Caco-2 (cell line): ENCODE measurements at regions not wholly inside any gene's neighbourhood (a gene's known extent, or its start where the extent isn't known, plus 50 kb on each side); places are given as distances from the start of the nearest gene placed in this dataset.

Experiments
- BruUV-seq: library from RNA; stranded (reverse); fragments of 400-500 nt; replicated peaks from 2 replicates; lab custom pipeline; 2021; lab: Mats Ljungman, UMichigan
- CTCF ChIA-PET: fragments of 300-600 bp; sonication (Branson Sonifier 250); formaldehyde crosslinking; loops from one replicate; lab custom pipeline; 2022; ENCODE audit warnings: antibody characterized with exemption; lab: Charles Lee
- POLR2A ChIA-PET: fragments of 300-600 bp; sonication (Branson Sonifier 250); formaldehyde crosslinking; loops from one replicate; lab custom pipeline; 2022; ENCODE audit warnings: antibody characterized with exemption; lab: Charles Lee
- DNase-seq, 2 experiments: peaks; one replicate each; pipeline versions ENCODE4 v3.0.0 to v3.0.0-alpha.2; 2020 to 2022
- H3K27me3 ChIP-seq: replicated peaks from 2 replicates; pipeline ENCODE4 v1.6.0; 2011; ENCODE audit warnings: low read length; ENCODE audit not compliant: control insufficient read depth, insufficient read depth
- H3K36me3 ChIP-seq: 2 replicates; pipeline ENCODE4 v1.5.1; 2011; ENCODE audit warnings: low read length; ENCODE audit not compliant: control insufficient read depth, insufficient read depth
- H3K4me1 ChIP-seq: fragments of 250-450 bp; sonication (Bioruptor Pico); 2 replicates; pipeline ENCODE4 v1.5.1; 2020; ENCODE audit warnings: mild to moderate bottlenecking
- H3K4me3 ChIP-seq: 2 replicates; pipeline ENCODE4 v1.5.1; 2011; ENCODE audit warnings: low read depth, mild to moderate bottlenecking, control low read depth, low read length
- H3K9me3 ChIP-seq: fragments of 250-450 bp; sonication (Bioruptor Pico); 2 replicates; pipeline ENCODE4 v1.5.1; 2020; ENCODE audit warnings: mild to moderate bottlenecking, moderate library complexity
- H3K27ac Mint-ChIP-seq: one replicate; pipeline ENCODE4 v1.8.0; 2022; ENCODE audit warnings: mixed read lengths; ENCODE audit not compliant: unreplicated experiment
- H3K27me3 Mint-ChIP-seq: one replicate; pipeline ENCODE4 v1.8.0; 2022; ENCODE audit warnings: mixed read lengths; ENCODE audit not compliant: insufficient read depth, unreplicated experiment
- H3K36me3 Mint-ChIP-seq: one replicate; pipeline ENCODE4 v1.8.0; 2022; ENCODE audit warnings: mild to moderate bottlenecking, mixed read lengths; ENCODE audit not compliant: insufficient read depth, unreplicated experiment
- H3K4me1 Mint-ChIP-seq: one replicate; pipeline ENCODE4 v1.8.0; 2022; ENCODE audit warnings: low read depth, mixed read lengths; ENCODE audit not compliant: unreplicated experiment
- H3K4me3 Mint-ChIP-seq: one replicate; pipeline ENCODE4 v1.8.0; 2022; ENCODE audit warnings: mild to moderate bottlenecking, moderate library complexity, mixed read lengths; ENCODE audit not compliant: unreplicated experiment
- H3K9me3 Mint-ChIP-seq: one replicate; pipeline ENCODE4 v1.8.0; 2022; ENCODE audit warnings: mixed read lengths; ENCODE audit not compliant: unreplicated experiment
- intact Hi-C: fragments of 100-400 bp; cut with micrococcal nuclease; formaldehyde crosslinking; loops from one replicate; pipeline ENCODE4 v1.10.0; 2022; ENCODE audit not compliant: unreplicated experiment
- TF ChIP-seq, protein P1 (sequence below), 2 experiments: fragments of 200-600 bp in 1 of 2; IDR thresholded peaks; 1 replicate in 1 of 2; 2 replicates in 1 of 2; pipeline versions ENCODE4 v1.5.1 to v1.8.0; 2011 to 2022; ENCODE audit warnings: antibody characterized with exemption in 1 of 2, control low read depth in 1 of 2, inconsistent platforms in 1 of 2, low read depth in 1 of 2, low read length in 1 of 2, mild to moderate bottlenecking in 1 of 2, moderate library complexity in 1 of 2; ENCODE audit not compliant: insufficient read depth in 1 of 2, severe bottlenecking in 1 of 2, unreplicated experiment in 1 of 2

DNA sequence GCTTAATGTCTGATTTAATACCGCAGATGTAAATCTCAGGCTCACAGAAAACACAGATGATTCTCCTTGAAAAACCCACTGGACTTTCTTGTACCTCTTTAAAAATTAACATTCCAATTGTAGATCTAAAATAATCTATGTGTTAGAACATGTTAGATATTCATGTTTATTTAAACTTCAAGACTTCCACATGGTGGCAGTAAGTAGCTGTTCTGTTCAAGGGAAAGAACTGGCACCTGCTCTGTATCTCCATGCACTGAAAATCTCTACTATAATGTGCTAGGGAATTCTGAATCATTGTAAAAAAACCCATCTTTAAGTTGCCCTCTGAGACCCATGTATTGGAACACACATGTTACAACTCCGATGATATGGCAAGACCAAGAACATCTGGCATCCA, 366.9 kb downstream of the DMRTA1 start:
- Histone ChIP-seq H3K36me3 (no peaks in the 10 kb centered on the region), H3K4me1 (no peaks in the 10 kb centered on the region), H3K9me3 (no peaks in the 10 kb centered on the region), H3K27me3 (no peaks in the 10 kb centered on the region), H3K4me3 (no peak overlapping the region)
- CTCF ChIA-PET: no interaction called here
- Mint-ChIP-seq H3K36me3 (no peaks in the 10 kb centered on the region), H3K27ac (no peak overlapping the region), H3K4me1 (no peaks in the 10 kb centered on the region), H3K27me3 (peaks cover 4% of the 10 kb centered on the region), H3K9me3 (no peaks in the 10 kb centered on the region), H3K4me3 (no peak overlapping the region)
- TF ChIP-seq, protein P1, sequence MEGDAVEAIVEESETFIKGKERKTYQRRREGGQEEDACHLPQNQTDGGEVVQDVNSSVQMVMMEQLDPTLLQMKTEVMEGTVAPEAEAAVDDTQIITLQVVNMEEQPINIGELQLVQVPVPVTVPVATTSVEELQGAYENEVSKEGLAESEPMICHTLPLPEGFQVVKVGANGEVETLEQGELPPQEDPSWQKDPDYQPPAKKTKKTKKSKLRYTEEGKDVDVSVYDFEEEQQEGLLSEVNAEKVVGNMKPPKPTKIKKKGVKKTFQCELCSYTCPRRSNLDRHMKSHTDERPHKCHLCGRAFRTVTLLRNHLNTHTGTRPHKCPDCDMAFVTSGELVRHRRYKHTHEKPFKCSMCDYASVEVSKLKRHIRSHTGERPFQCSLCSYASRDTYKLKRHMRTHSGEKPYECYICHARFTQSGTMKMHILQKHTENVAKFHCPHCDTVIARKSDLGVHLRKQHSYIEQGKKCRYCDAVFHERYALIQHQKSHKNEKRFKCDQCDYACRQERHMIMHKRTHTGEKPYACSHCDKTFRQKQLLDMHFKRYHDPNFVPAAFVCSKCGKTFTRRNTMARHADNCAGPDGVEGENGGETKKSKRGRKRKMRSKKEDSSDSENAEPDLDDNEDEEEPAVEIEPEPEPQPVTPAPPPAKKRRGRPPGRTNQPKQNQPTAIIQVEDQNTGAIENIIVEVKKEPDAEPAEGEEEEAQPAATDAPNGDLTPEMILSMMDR (IDR thresholded peaks at IDR 0.05; ENCODE audit: insufficient read depth in 1 of 2, low read depth in 1 of 2, low read length in 1 of 2, severe bottlenecking in 1 of 2, unreplicated experiment in 1 of 2): no peak
- intact Hi-C loops: loop anchor here (1.0 to 2.0 kb wide), 2 partner anchors 173 to 275 kb away; no protein-coding TSS in a partner anchor
- no peak for DNase-seq
- POLR2A ChIA-PET: no interaction called here
- no TSS peak for BruUV-seq

DNA sequence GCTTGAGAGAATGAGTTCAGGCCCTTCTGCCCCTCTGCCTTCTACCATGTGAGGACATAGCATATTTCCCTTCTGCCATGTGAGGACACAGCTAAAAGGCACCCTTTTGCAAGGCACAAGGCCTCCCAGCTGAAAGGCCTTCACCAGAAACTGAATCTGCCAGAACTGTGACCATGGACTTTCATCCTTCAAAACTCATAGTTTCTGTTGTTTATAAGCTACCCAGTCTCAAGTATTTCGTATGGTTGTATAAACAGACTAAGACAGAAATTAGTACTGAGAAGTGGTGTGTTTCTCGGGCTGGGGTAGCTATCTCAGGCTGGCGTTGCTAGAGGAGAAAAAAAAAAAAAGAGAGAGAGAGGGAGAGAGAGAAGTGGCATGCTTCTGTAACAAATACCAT, 368.6 kb downstream of the DMRTA1 start:
- no TSS peak for BruUV-seq
- POLR2A ChIA-PET: no interaction called here
- peaks cover 4% of the 10 kb centered on the region for H3K27me3 Mint-ChIP-seq
- no peaks in the 10 kb centered on the region for H3K9me3 ChIP-seq
- no peak for DNase-seq
- intact Hi-C loops: no loop called here
- no peak overlapping the region for H3K27ac Mint-ChIP-seq
- H3K4me1 ChIP-seq: no peaks in the 10 kb centered on the region
- no peaks in the 10 kb centered on the region for H3K4me1 Mint-ChIP-seq
- no peak overlapping the region for H3K4me3 ChIP-seq
- no peaks in the 10 kb centered on the region for H3K36me3 ChIP-seq
- H3K27me3 ChIP-seq: no peaks in the 10 kb centered on the region
- TF ChIP-seq, protein P1 (IDR thresholded peaks at IDR 0.05; ENCODE audit: insufficient read depth in 1 of 2, low read depth in 1 of 2, low read length in 1 of 2, severe bottlenecking in 1 of 2, unreplicated experiment in 1 of 2): no peak
- no peak overlapping the region for H3K4me3 Mint-ChIP-seq
- no peaks in the 10 kb centered on the region for H3K9me3 Mint-ChIP-seq
- CTCF ChIA-PET: no interaction called here
- no peaks in the 10 kb centered on the region for H3K36me3 Mint-ChIP-seq

DNA sequence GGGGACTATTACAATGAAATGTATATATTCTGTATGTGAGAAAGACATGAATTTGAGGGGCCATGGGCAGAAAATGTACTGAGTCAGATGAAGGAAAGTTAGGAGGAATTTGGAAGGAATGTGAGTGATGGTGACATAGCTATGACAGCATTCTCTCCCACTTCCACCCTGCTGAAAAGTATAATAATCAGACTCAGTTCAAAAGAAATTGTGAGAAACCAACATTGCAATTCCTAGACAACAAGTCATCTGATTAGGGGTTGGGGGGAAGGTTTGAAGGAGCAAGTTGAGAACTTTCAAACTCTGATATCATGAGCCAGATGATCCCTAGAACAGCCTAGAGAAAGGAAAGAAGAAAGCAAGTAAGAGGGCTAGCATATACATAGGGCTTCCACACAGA, 370.6 kb downstream of the DMRTA1 start:
- BruUV-seq: no TSS peak
- no peak for DNase-seq
- Mint-ChIP-seq H3K27ac (no peak overlapping the region), H3K4me3 (no peak overlapping the region), H3K9me3 (no peaks in the 10 kb centered on the region), H3K27me3 (peaks cover 4% of the 10 kb centered on the region), H3K36me3 (no peaks in the 10 kb centered on the region), H3K4me1 (no peaks in the 10 kb centered on the region)
- intact Hi-C loops: no loop called here
- no peaks in the 10 kb centered on the region for H3K4me1 ChIP-seq
- H3K36me3 ChIP-seq: no peaks in the 10 kb centered on the region
- TF ChIP-seq, protein P1 (IDR thresholded peaks at IDR 0.05; ENCODE audit: insufficient read depth in 1 of 2, low read depth in 1 of 2, low read length in 1 of 2, severe bottlenecking in 1 of 2, unreplicated experiment in 1 of 2): no peak
- POLR2A ChIA-PET: no interaction called here
- CTCF ChIA-PET: no interaction called here
- H3K9me3 ChIP-seq: no peaks in the 10 kb centered on the region
- no peaks in the 10 kb centered on the region for H3K27me3 ChIP-seq
- H3K4me3 ChIP-seq: no peak overlapping the region
